ENCODE measurements at regions not wholly inside any gene's neighbourhood (a gene's known extent, or its start where the extent isn't known, plus 50 kb on each side); places are given as distances from the start of the nearest gene placed in this dataset.

- Histone ChIP-seq H3K4me3 (ENCODE audit: control extremely low read depth in 1 of 5, extremely low read depth in 1 of 5, insufficient read depth in 1 of 5, low read depth in 2 of 5, low read length in 4 of 5) (no peak overlapping the region), H4K20me1 (ENCODE audit: control insufficient read depth, insufficient read depth, low read length, poor library complexity, severe bottlenecking) (no peaks in the 10 kb centered on the region), H3K79me2 (ENCODE audit: control insufficient read depth, insufficient read depth, low read length) (no peaks in the 10 kb centered on the region), H3K27ac (ENCODE audit: low read length in 2 of 2) (no peak overlapping the region), H2AFZ (ENCODE audit: insufficient read depth, low read depth, low read length, poor library complexity, severe bottlenecking) (no peak overlapping the region), H3K36me3 (replicated peaks in 1 of 2; ENCODE audit: control extremely low read depth in 1 of 2, control insufficient read depth in 1 of 2, extremely low read depth in 1 of 2, insufficient read depth in 2 of 2, low read length in 1 of 2) (no peaks in the 10 kb centered on the region), H3K4me2 (replicated peaks; ENCODE audit: low read depth, low read length, poor library complexity, severe bottlenecking) (no peak overlapping the region), H3K27me3 (replicated peaks in 1 of 4; ENCODE audit: control extremely low read depth in 1 of 4, control insufficient read depth in 3 of 4, insufficient read depth in 4 of 4, low read length in 3 of 4) (no peaks in the 10 kb centered on the region), H3K4me1 (ENCODE audit: control insufficient read depth in 2 of 2, insufficient read depth in 2 of 2, low read length in 2 of 2) (no peaks in the 10 kb centered on the region), H3K9me3 (ENCODE audit: control extremely low read depth in 1 of 3, control insufficient read depth in 2 of 3, insufficient read depth in 1 of 3, low read length in 2 of 3) (no peaks in the 10 kb centered on the region), H3K9ac (ENCODE audit: low read length) (no peak overlapping the region)
- H3K27me3 Mint-ChIP-seq, result peaks cover 4% of the 10 kb centered on the region
- no peak overlapping the region for H3K27ac Mint-ChIP-seq
- CTCF ChIA-PET, result no interaction called here
- TF ChIP-seq EZH2 (IDR thresholded peaks at IDR 0.05; ENCODE audit: borderline replicate concordance, insufficient read depth, low read depth, low read length, poor library complexity, severe bottlenecking), result no peak
- TF ChIP-seq CTCF (IDR thresholded peaks at IDR 0.05), result no peak
- DNase-seq (no peak), ATAC-seq (ENCODE audit: low read depth) (no peak)
- POLR2A ChIA-PET, result no interaction called here
- WGBS (ENCODE audit: insufficient coverage), result no CpG with 5 or more reads among the region's 3 CpGs
- no peak overlapping the region for H3K4me3 Mint-ChIP-seq
- intact Hi-C loops (cut with micrococcal nuclease), result no loop called here
- no peaks in the 10 kb centered on the region for H3K4me1 Mint-ChIP-seq
- H3K9me3 Mint-ChIP-seq (ENCODE audit: insufficient read depth), result no peaks in the 10 kb centered on the region
These were observed 188.1 kb downstream of the SNAPC1 start for GRCh38 chr14:61950340-61950739.

GRCh38 chr14:61953602-61954001 is 191.4 kb downstream of the SNAPC1 start:
- no peaks in the 10 kb centered on the region for H4K20me1 ChIP-seq (ENCODE audit: control insufficient read depth, insufficient read depth, low read length, poor library complexity, severe bottlenecking)
- no peaks in the 10 kb centered on the region for H3K4me1 ChIP-seq (ENCODE audit: control insufficient read depth in 2 of 2, insufficient read depth in 2 of 2, low read length in 2 of 2)
- WGBS (ENCODE audit: insufficient coverage), result no CpG with 5 or more reads among the region's 1 CpG
- no peak overlapping the region for H3K4me3 Mint-ChIP-seq
- no peaks in the 10 kb centered on the region for H3K79me2 ChIP-seq (ENCODE audit: control insufficient read depth, insufficient read depth, low read length)
- H3K9me3 ChIP-seq (ENCODE audit: control extremely low read depth in 1 of 3, control insufficient read depth in 2 of 3, insufficient read depth in 1 of 3, low read length in 2 of 3), result peaks cover 0 to 3% (median 1%) of the 10 kb centered on the region in 3 donors
- no peak overlapping the region for H3K27ac Mint-ChIP-seq
- ChIA-PET POLR2A (no interaction called here), CTCF (interaction anchor here (1.0 kb wide), 1 partner anchor 116 kb away, joined by 3 read pairs; no protein-coding TSS in a partner anchor)
- H3K9me3 Mint-ChIP-seq (ENCODE audit: insufficient read depth), result peaks cover 3% of the 10 kb centered on the region
- no peak for DNase-seq
- H3K27me3 ChIP-seq (replicated peaks in 1 of 4; ENCODE audit: control extremely low read depth in 1 of 4, control insufficient read depth in 3 of 4, insufficient read depth in 4 of 4, low read length in 3 of 4), result no peaks in the 10 kb centered on the region
- H3K4me3 ChIP-seq (ENCODE audit: control extremely low read depth in 1 of 5, extremely low read depth in 1 of 5, insufficient read depth in 1 of 5, low read depth in 2 of 5, low read length in 4 of 5), result no peak overlapping the region
- no peak overlapping the region for H3K27ac ChIP-seq (ENCODE audit: low read length in 2 of 2)
- no peak overlapping the region for H3K4me2 ChIP-seq (replicated peaks; ENCODE audit: low read depth, low read length, poor library complexity, severe bottlenecking)
- H2AFZ ChIP-seq (ENCODE audit: insufficient read depth, low read depth, low read length, poor library complexity, severe bottlenecking), result no peak overlapping the region
- no peak overlapping the region for H3K9ac ChIP-seq (ENCODE audit: low read length)
- H3K36me3 ChIP-seq (replicated peaks in 1 of 2; ENCODE audit: control extremely low read depth in 1 of 2, control insufficient read depth in 1 of 2, extremely low read depth in 1 of 2, insufficient read depth in 2 of 2, low read length in 1 of 2), result no peaks in the 10 kb centered on the region
- H3K27me3 Mint-ChIP-seq, result peaks cover 4% of the 10 kb centered on the region
- H3K4me1 Mint-ChIP-seq, result no peaks in the 10 kb centered on the region
- intact Hi-C loops (cut with micrococcal nuclease), result no loop called here
- ATAC-seq (ENCODE audit: low read depth), result no peak
- TF ChIP-seq CTCF (IDR thresholded peaks at IDR 0.05) (no peak), EZH2 (IDR thresholded peaks at IDR 0.05; ENCODE audit: borderline replicate concordance, insufficient read depth, low read depth, low read length, poor library complexity, severe bottlenecking) (no peak)
